Kidney epithelial cell (primary cell): ENCODE measurements at regions not wholly inside any gene's neighbourhood (a gene's known extent, or its start where the extent isn't known, plus 50 kb on each side); places are given as distances from the start of the nearest gene placed in this dataset.

Experiments
- DNase-seq: peaks from one replicate; pipeline ENCODE4 v3.0.0-alpha.2; 2010; ENCODE audit warnings: low read depth
- H3K27me3 ChIP-seq: 2 replicates; pipeline ENCODE4 v1.6.0; 2011; ENCODE audit warnings: low read length; ENCODE audit not compliant: control insufficient read depth, insufficient read depth
- H3K36me3 ChIP-seq: 2 replicates; pipeline ENCODE4 v1.5.1; 2011; ENCODE audit warnings: low read length; ENCODE audit not compliant: control insufficient read depth, insufficient read depth
- H3K4me3 ChIP-seq: 2 replicates; pipeline ENCODE4 v1.5.1; 2011; ENCODE audit warnings: low read depth, mild to moderate bottlenecking, control low read depth, low read length
- TF ChIP-seq, protein P1 (sequence below): IDR thresholded peaks from 2 replicates; pipeline ENCODE4 v1.5.1; 2011; ENCODE audit warnings: mild to moderate bottlenecking, moderate library complexity, low read length, control low read depth, inconsistent platforms; ENCODE audit not compliant: insufficient read depth, poor library complexity, severe bottlenecking

DNA sequence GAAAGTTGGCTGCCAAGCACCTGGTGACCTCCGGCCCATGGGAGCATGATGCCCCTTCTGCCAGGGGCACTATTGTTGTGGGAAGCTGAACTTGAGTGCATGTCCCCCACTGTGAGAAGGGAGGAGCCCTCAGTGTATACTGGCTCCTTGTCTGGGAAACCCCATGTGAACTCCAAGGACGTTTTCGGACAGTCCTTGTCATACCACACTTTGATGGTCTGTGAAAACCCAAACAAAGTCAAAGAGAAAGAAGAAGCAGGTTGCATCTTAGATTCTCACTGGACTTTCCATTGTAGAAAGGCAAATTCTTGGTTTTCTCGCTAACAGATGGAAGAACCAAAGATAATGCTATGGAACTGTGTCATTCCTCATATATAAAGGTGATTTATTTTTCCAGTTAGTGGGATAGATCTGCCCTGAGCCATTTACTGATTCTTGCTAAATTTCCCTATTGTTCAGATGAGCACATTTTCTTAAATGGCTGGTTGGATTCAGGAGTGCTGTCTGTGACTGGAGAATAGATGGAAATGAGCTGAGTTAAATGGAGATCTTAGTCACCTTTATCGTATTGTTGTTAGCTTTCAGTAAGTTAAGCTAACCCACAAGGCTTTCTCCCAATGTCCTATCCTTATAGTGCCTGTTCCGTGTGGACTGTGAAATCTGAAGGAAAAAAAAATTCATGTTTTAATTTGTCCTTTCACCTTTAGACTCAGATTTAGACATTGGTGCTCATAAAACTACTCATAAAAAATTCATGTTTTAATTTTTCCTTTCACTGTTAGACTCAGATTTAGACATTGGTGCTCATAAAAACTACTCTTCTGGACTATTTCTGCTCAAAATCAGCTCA is 166.6 kb downstream of the ACTR3 start:
- Histone ChIP-seq H3K27me3 (no peaks in the 10 kb centered on the region), H3K36me3 (no peaks in the 10 kb centered on the region), H3K4me3 (no peak overlapping the region)
- TF ChIP-seq, protein P1, sequence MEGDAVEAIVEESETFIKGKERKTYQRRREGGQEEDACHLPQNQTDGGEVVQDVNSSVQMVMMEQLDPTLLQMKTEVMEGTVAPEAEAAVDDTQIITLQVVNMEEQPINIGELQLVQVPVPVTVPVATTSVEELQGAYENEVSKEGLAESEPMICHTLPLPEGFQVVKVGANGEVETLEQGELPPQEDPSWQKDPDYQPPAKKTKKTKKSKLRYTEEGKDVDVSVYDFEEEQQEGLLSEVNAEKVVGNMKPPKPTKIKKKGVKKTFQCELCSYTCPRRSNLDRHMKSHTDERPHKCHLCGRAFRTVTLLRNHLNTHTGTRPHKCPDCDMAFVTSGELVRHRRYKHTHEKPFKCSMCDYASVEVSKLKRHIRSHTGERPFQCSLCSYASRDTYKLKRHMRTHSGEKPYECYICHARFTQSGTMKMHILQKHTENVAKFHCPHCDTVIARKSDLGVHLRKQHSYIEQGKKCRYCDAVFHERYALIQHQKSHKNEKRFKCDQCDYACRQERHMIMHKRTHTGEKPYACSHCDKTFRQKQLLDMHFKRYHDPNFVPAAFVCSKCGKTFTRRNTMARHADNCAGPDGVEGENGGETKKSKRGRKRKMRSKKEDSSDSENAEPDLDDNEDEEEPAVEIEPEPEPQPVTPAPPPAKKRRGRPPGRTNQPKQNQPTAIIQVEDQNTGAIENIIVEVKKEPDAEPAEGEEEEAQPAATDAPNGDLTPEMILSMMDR: no peak
- no peak for DNase-seq

DNA sequence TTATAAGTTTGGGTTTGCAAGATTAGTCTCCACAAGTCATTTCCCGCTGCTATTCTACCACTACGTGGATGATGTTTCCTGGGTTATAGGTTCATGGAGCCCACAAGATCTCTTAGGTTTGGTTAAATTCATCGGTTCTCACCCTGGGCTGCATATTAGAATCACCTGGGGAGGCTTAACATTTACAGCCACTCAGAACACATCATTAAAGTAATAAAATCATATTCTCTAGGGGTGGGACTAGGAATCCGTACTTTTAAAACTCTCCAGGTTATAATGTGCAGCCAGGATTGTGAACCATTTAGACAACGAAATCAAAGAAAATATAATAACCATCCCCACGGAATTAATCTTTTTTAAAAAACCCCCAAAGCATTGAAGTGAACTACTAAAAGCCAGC is 167.7 kb downstream of the ACTR3 start:
- Histone ChIP-seq H3K4me3 (no peak overlapping the region), H3K36me3 (no peaks in the 10 kb centered on the region), H3K27me3 (no peaks in the 10 kb centered on the region)
- TF ChIP-seq, protein P1: no peak
- DNase-seq: no peak

DNA sequence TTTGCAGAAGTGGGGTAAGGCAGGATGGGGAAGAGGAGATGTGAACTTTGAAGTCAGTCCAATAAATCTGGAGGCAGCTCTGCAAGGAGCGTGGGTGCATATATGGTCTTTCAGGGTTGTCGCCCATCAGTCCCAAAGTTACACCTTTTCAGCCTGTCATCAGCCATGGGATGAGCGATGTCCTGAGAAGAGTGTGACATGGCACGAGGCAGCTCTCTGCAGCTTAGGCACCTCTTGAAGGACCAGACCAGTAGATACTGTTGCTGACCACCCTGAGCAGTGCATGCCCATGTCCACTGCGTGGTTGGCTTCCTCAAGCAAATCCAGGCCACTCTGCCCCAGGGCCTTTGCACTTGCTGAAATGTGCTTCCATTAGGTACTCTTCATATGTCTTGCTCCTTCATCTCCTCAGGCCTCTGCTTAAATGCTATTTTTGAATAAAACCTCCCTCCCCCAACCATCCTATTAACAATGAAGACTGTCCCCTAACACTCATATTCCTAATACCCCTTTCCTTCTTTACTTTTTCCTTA is 171.7 kb downstream of the ACTR3 start:
- DNase-seq: no peak
- Histone ChIP-seq H3K4me3 (no peak overlapping the region), H3K36me3 (no peaks in the 10 kb centered on the region), H3K27me3 (no peaks in the 10 kb centered on the region)
- TF ChIP-seq, protein P1: no peak

DNA sequence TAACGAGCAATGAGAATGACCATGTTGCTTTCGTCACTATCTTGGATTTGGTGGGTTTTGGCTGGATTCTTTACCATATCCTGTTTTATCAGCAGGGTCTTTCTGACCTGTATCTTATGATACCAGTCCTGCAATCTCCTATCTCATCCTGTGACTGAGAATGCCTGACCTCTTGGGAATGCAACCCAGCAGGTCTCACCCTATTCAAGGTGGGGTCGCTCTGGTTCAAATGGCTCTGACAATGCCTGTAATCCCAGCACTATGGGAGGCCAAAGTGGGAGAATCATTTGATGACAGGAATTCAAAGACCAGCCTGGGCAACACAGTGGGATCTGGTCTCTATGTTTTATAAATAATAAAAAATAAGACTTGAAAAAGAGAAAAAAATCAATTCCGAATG is 173.5 kb downstream of the ACTR3 start:
- no peak for DNase-seq
- no peaks in the 10 kb centered on the region for H3K27me3 ChIP-seq
- no peak overlapping the region for H3K4me3 ChIP-seq
- TF ChIP-seq, protein P1: no peak
- no peaks in the 10 kb centered on the region for H3K36me3 ChIP-seq

DNA sequence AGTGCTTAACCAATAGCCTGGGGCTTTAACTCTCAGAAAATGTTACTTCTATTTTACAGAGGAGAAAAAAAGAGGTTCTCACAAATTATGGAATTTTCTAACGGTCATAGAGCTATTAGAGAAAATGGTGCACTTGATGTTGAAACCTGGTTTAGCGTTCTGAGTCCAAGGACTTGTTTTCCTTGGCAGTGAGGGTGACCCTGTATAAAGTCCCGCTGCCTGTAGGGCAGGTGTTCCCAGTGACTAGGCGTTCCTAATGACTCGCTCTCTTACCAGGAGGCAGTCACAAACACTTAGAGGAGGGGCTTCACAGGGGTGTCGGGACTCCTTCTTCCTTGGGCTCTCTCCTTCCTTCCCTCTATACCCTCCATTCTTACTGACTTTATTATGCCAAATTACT is 175.8 kb downstream of the ACTR3 start:
- Histone ChIP-seq H3K4me3 (no peak overlapping the region), H3K36me3 (no peaks in the 10 kb centered on the region), H3K27me3 (no peaks in the 10 kb centered on the region)
- TF ChIP-seq, protein P1: no peak
- DNase-seq: no peak
